IPS DF 19.7 (cell line): ENCODE measurements at regions not wholly inside any gene's neighbourhood (a gene's known extent, or its start where the extent isn't known, plus 50 kb on each side); places are given as distances from the start of the nearest gene placed in this dataset.
"Not testable (repeated sequence)": the region's sequence is repeated elsewhere in the genome, so short reads cannot be mapped to it uniquely, and the experiment has no call there.

Experiments used
- DNase-seq: peaks from one replicate; pipeline ENCODE4 v3.0.0-alpha.2; 2013; ENCODE audit warnings: low read depth, low spot score

GRCh38 chr1:199843096-199843495, 184.4 kb upstream of the NR5A2 start:
- DNase-seq, result not testable (repeated sequence)

GRCh38 chr1:199843861-199844260, 183.6 kb upstream of the NR5A2 start:
- DNase-seq, result no peak

GRCh38 chr1:199847021-199847420, 180.5 kb upstream of the NR5A2 start:
- no peak for DNase-seq

- DNase-seq, result no peak
Measured at GRCh38 chr1:199851439-199852140, 175.9 kb upstream of the NR5A2 start.

- no peak for DNase-seq
Measured at GRCh38 chr1:199854686-199855321, 172.7 kb upstream of the NR5A2 start.

GRCh38 chr1:199855580-199855979, 171.9 kb upstream of the NR5A2 start:
- DNase-seq, result no peak

GRCh38 chr1:199856216-199856780, 171.2 kb upstream of the NR5A2 start:
- DNase-seq, result no peak

- DNase-seq, result no peak
Measured at GRCh38 chr1:199857108-199857507, 170.4 kb upstream of the NR5A2 start.

- DNase-seq, result no peak
Measured at GRCh38 chr1:199857516-199857915, 170.0 kb upstream of the NR5A2 start.

- DNase-seq, result no peak
Measured at GRCh38 chr1:199858171-199858570, 169.3 kb upstream of the NR5A2 start.

- DNase-seq, result no peak
Measured at GRCh38 chr1:199858856-199859255, 168.7 kb upstream of the NR5A2 start.

- no peak for DNase-seq
Measured at GRCh38 chr1:199859491-199859933, 168.0 kb upstream of the NR5A2 start.

GRCh38 chr1:199861020-199861795, 166.3 kb upstream of the NR5A2 start:
- DNase-seq, result no peak

GRCh38 chr1:199862047-199862446, 165.5 kb upstream of the NR5A2 start:
- DNase-seq, result no peak

GRCh38 chr1:199866210-199866617, 161.3 kb upstream of the NR5A2 start:
- no peak for DNase-seq

- DNase-seq, result no peak
Measured at GRCh38 chr1:199867601-199868000, 159.9 kb upstream of the NR5A2 start.

GRCh38 chr1:199868777-199869176, 158.7 kb upstream of the NR5A2 start:
- DNase-seq, result no peak

GRCh38 chr1:199875337-199875736, 152.2 kb upstream of the NR5A2 start:
- no peak for DNase-seq

GRCh38 chr1:199875856-199876255, 151.7 kb upstream of the NR5A2 start:
- no peak for DNase-seq

GRCh38 chr1:199877526-199878384, 149.8 kb upstream of the NR5A2 start:
- DNase-seq, result no peak

- no peak for DNase-seq
Measured at GRCh38 chr1:199878823-199879222, 148.7 kb upstream of the NR5A2 start.
